ENCODE measurements at regions not wholly inside any gene's neighbourhood (a gene's known extent, or its start where the extent isn't known, plus 50 kb on each side); places are given as distances from the start of the nearest gene placed in this dataset.

DNA sequence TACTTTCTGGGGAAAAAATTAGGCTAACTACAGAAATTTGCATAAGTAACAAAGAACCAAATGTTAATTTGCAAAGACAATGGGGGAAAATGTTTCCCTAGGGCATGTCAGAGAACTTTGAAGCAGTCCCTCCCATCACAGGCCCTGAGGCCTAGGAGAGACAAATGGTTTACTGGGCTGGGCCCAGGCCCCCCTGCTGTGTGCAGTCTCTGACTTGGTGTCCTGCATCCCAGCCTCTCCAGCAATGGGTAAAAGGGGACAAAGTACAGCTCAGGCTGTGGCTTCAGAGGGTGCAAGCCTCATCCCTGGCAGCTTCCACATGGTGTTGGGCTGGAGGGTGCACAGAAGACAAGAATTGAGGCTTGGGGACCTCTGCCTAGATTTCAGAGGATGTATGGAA lies 788.4 kb downstream of the FRK start:
- H3K27ac Mint-ChIP-seq: no peak overlapping the region
- Histone ChIP-seq H3K4me1 (ENCODE audit: control insufficient read depth in 1 of 2, insufficient read depth in 2 of 2, low read length in 2 of 2) (no peaks in the 10 kb centered on the region), H2AFZ (ENCODE audit: insufficient read depth, low read depth, low read length, poor library complexity, severe bottlenecking) (no peak overlapping the region), H3K27ac (ENCODE audit: low read depth in 1 of 2, low read length in 2 of 2) (no peak overlapping the region), H3K4me2 (replicated peaks; ENCODE audit: extremely low read depth, low read length, poor library complexity, severe bottlenecking) (no peak overlapping the region), H3K9ac (ENCODE audit: insufficient read depth, low read length, poor library complexity, severe bottlenecking) (no peak overlapping the region), H3K27me3 (ENCODE audit: control insufficient read depth in 2 of 2, insufficient read depth in 2 of 2, low read length in 2 of 2) (no peaks in the 10 kb centered on the region), H3K4me3 (replicated peaks in 1 of 3; ENCODE audit: low read depth in 2 of 3, low read length in 3 of 3) (no peak overlapping the region), H3K36me3 (replicated peaks in 1 of 2; ENCODE audit: control insufficient read depth in 1 of 2, insufficient read depth in 2 of 2, low read length in 2 of 2) (no peaks in the 10 kb centered on the region), H4K20me1 (ENCODE audit: insufficient read depth, low read length) (no peaks in the 10 kb centered on the region), H3K9me3 (replicated peaks in 1 of 2; ENCODE audit: control insufficient read depth in 1 of 2, insufficient read depth in 1 of 2, low read length in 2 of 2) (peaks cover 7 to 15% of the 10 kb centered on the region in 2 donors), H3K79me2 (ENCODE audit: insufficient read depth, low read length) (no peaks in the 10 kb centered on the region)
- peaks cover 0 to 14% (median 3%) of the 10 kb centered on the region in 7 donors for H3K9me3 Mint-ChIP-seq
- H3K4me1 Mint-ChIP-seq: no peaks in the 10 kb centered on the region
- TF ChIP-seq, protein P1, sequence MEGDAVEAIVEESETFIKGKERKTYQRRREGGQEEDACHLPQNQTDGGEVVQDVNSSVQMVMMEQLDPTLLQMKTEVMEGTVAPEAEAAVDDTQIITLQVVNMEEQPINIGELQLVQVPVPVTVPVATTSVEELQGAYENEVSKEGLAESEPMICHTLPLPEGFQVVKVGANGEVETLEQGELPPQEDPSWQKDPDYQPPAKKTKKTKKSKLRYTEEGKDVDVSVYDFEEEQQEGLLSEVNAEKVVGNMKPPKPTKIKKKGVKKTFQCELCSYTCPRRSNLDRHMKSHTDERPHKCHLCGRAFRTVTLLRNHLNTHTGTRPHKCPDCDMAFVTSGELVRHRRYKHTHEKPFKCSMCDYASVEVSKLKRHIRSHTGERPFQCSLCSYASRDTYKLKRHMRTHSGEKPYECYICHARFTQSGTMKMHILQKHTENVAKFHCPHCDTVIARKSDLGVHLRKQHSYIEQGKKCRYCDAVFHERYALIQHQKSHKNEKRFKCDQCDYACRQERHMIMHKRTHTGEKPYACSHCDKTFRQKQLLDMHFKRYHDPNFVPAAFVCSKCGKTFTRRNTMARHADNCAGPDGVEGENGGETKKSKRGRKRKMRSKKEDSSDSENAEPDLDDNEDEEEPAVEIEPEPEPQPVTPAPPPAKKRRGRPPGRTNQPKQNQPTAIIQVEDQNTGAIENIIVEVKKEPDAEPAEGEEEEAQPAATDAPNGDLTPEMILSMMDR (IDR thresholded peaks at IDR 0.05): no peak
- H3K27me3 Mint-ChIP-seq (ENCODE audit: low read depth in 3 of 3): peaks cover 0 to 1% (median 0%) of the 10 kb centered on the region in 3 donors
- H3K36me3 Mint-ChIP-seq: no peaks in the 10 kb centered on the region
- DNase-seq: no peak
- no peak overlapping the region for H3K4me3 Mint-ChIP-seq
- intact Hi-C loops (cut with micrococcal nuclease): no loop called here

DNA sequence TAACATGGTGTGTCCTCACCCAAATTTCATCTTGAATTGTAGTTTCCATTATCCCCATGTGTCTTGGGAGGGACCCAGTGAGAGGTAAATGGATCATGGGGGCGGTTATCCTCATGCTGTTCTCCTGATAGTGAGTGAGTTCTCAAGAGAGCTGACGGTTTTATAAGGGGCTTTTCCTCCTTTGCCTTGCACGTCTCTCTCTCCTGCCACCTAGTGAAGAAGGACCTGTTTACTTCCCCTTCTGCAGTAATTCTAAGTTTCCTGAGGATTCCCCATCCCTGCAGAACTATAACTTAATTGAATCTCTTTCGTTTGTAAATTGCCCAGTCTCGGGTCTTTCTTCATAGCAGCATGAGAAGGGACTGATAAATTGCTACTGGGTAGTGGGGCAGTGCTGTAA lies 789.3 kb downstream of the FRK start:
- Histone ChIP-seq H3K9me3 (replicated peaks in 1 of 2; ENCODE audit: control insufficient read depth in 1 of 2, insufficient read depth in 1 of 2, low read length in 2 of 2) (peaks cover 7 to 15% of the 10 kb centered on the region in 2 donors), H3K4me2 (replicated peaks; ENCODE audit: extremely low read depth, low read length, poor library complexity, severe bottlenecking) (no peak overlapping the region), H3K4me1 (ENCODE audit: control insufficient read depth in 1 of 2, insufficient read depth in 2 of 2, low read length in 2 of 2) (no peaks in the 10 kb centered on the region), H3K79me2 (ENCODE audit: insufficient read depth, low read length) (no peaks in the 10 kb centered on the region), H2AFZ (ENCODE audit: insufficient read depth, low read depth, low read length, poor library complexity, severe bottlenecking) (no peak overlapping the region), H3K36me3 (replicated peaks in 1 of 2; ENCODE audit: control insufficient read depth in 1 of 2, insufficient read depth in 2 of 2, low read length in 2 of 2) (no peaks in the 10 kb centered on the region), H3K9ac (ENCODE audit: insufficient read depth, low read length, poor library complexity, severe bottlenecking) (no peak overlapping the region), H3K27ac (ENCODE audit: low read depth in 1 of 2, low read length in 2 of 2) (no peak overlapping the region), H3K27me3 (ENCODE audit: control insufficient read depth in 2 of 2, insufficient read depth in 2 of 2, low read length in 2 of 2) (no peaks in the 10 kb centered on the region), H3K4me3 (replicated peaks in 1 of 3; ENCODE audit: low read depth in 2 of 3, low read length in 3 of 3) (no peak overlapping the region), H4K20me1 (ENCODE audit: insufficient read depth, low read length) (no peaks in the 10 kb centered on the region)
- TF ChIP-seq, protein P1 (IDR thresholded peaks at IDR 0.05): no peak
- Mint-ChIP-seq H3K4me1 (no peaks in the 10 kb centered on the region), H3K27ac (no peak overlapping the region), H3K4me3 (no peak overlapping the region), H3K27me3 (ENCODE audit: low read depth in 3 of 3) (no peaks in the 10 kb centered on the region), H3K9me3 (peaks cover 0 to 14% (median 3%) of the 10 kb centered on the region in 7 donors), H3K36me3 (no peaks in the 10 kb centered on the region)
- intact Hi-C loops (cut with micrococcal nuclease): no loop called here
- 86% methylated on average over 1 of the region's 5 CpGs for WGBS (ENCODE audit: insufficient coverage)
- DNase-seq: no peak
